ENCODE measurements at regions not wholly inside any gene's neighbourhood (a gene's known extent, or its start where the extent isn't known, plus 50 kb on each side); places are given as distances from the start of the nearest gene placed in this dataset.

GRCh38 chr10:91115618-91116390 is 104.7 kb upstream of the PCGF5 start:
- no peak for DNase-seq (ENCODE audit: low read depth)

GRCh38 chr10:91117505-91117904 is 103.0 kb upstream of the PCGF5 start:
- DNase-seq (ENCODE audit: low read depth), result no peak
- no peak overlapping the region for H3K4me3 ChIP-seq (ENCODE audit: low read depth, low read length)

More at GRCh38 chr10:91115618-91116390, 104.7 kb upstream of the PCGF5 start:
- no peak overlapping the region for H3K4me3 ChIP-seq (ENCODE audit: low read depth, low read length)

GRCh38 chr10:91120348-91120747 is 100.1 kb upstream of the PCGF5 start:
- DNase-seq (ENCODE audit: low read depth), result no peak
- no peak overlapping the region for H3K4me3 ChIP-seq (ENCODE audit: low read depth, low read length)

- no peak overlapping the region for H3K4me3 ChIP-seq (ENCODE audit: low read depth, low read length)
- DNase-seq (ENCODE audit: low read depth), result no peak
Observed at GRCh38 chr10:91123261-91123660, 97.2 kb upstream of the PCGF5 start.

GRCh38 chr10:91124016-91124415 is 96.4 kb upstream of the PCGF5 start:
- no peak overlapping the region for H3K4me3 ChIP-seq (ENCODE audit: low read depth, low read length)
- DNase-seq (ENCODE audit: low read depth), result no peak

- no peak for DNase-seq (ENCODE audit: low read depth)
Observed at GRCh38 chr10:91126471-91126870, 94.0 kb upstream of the PCGF5 start.

GRCh38 chr10:91127341-91128082 is 93.0 kb upstream of the PCGF5 start:
- no peak for DNase-seq (ENCODE audit: low read depth)
- no peak overlapping the region for H3K4me3 ChIP-seq (ENCODE audit: low read depth, low read length)

More at GRCh38 chr10:91126471-91126870, 94.0 kb upstream of the PCGF5 start:
- no peak overlapping the region for H3K4me3 ChIP-seq (ENCODE audit: low read depth, low read length)

GRCh38 chr10:91135113-91135512 is 85.3 kb upstream of the PCGF5 start:
- DNase-seq (ENCODE audit: low read depth), result no peak

GRCh38 chr10:91137011-91137643 is 83.3 kb upstream of the PCGF5 start:
- no peak overlapping the region for H3K4me3 ChIP-seq (ENCODE audit: low read depth, low read length)
- no peak for DNase-seq (ENCODE audit: low read depth)

More at GRCh38 chr10:91135113-91135512, 85.3 kb upstream of the PCGF5 start:
- no peak overlapping the region for H3K4me3 ChIP-seq (ENCODE audit: low read depth, low read length)

- H3K4me3 ChIP-seq (ENCODE audit: low read depth, low read length), result no peak overlapping the region
- DNase-seq (ENCODE audit: low read depth), result no peak
Observed at GRCh38 chr10:91137822-91138221, 82.6 kb upstream of the PCGF5 start.

- H3K4me3 ChIP-seq (ENCODE audit: low read depth, low read length), result no peak overlapping the region
- DNase-seq (ENCODE audit: low read depth), result no peak
Observed at GRCh38 chr10:91140995-91141549, 79.4 kb upstream of the PCGF5 start.

GRCh38 chr10:91144961-91145360 is 75.5 kb upstream of the PCGF5 start:
- DNase-seq (ENCODE audit: low read depth), result no peak
- H3K4me3 ChIP-seq (ENCODE audit: low read depth, low read length), result no peak overlapping the region

- H3K4me3 ChIP-seq (ENCODE audit: low read depth, low read length), result no peak overlapping the region
- no peak for DNase-seq (ENCODE audit: low read depth)
Observed at GRCh38 chr10:91146146-91146545, 74.3 kb upstream of the PCGF5 start.

GRCh38 chr10:91149550-91149949 is 70.9 kb upstream of the PCGF5 start:
- no peak overlapping the region for H3K4me3 ChIP-seq (ENCODE audit: low read depth, low read length)
- DNase-seq (ENCODE audit: low read depth), result no peak

GRCh38 chr10:91150631-91151030 is 69.8 kb upstream of the PCGF5 start:
- no peak overlapping the region for H3K4me3 ChIP-seq (ENCODE audit: low read depth, low read length)
- DNase-seq (ENCODE audit: low read depth), result no peak

GRCh38 chr10:91153508-91153907 is 67.0 kb upstream of the PCGF5 start:
- no peak for DNase-seq (ENCODE audit: low read depth)
- no peak overlapping the region for H3K4me3 ChIP-seq (ENCODE audit: low read depth, low read length)

- no peak overlapping the region for H3K4me3 ChIP-seq (ENCODE audit: low read depth, low read length)
- DNase-seq (ENCODE audit: low read depth), result no peak
Observed at GRCh38 chr10:91154842-91155241, 65.6 kb upstream of the PCGF5 start.

GRCh38 chr10:91156196-91156595 is 64.3 kb upstream of the PCGF5 start:
- DNase-seq (ENCODE audit: low read depth), result no peak
- no peak overlapping the region for H3K4me3 ChIP-seq (ENCODE audit: low read depth, low read length)

GRCh38 chr10:91159254-91159783 is 61.1 kb upstream of the PCGF5 start:
- H3K4me3 ChIP-seq (ENCODE audit: low read depth, low read length), result no peak overlapping the region
- DNase-seq (ENCODE audit: low read depth), result no peak

GRCh38 chr10:91162050-91162494 is 58.4 kb upstream of the PCGF5 start:
- no peak for DNase-seq (ENCODE audit: low read depth)
- H3K4me3 ChIP-seq (ENCODE audit: low read depth, low read length), result peak overlapping the region; percentile 71

Measured in skeletal muscle cell (primary cell).